ENCODE measurements at regions not wholly inside any gene's neighbourhood (a gene's known extent, or its start where the extent isn't known, plus 50 kb on each side); places are given as distances from the start of the nearest gene placed in this dataset.

- no peak for TF ChIP-seq TSHZ2 (CRISPR knock-in tag; IDR thresholded peaks at IDR 0.05)
- TF ChIP-seq TCF4 (CRISPR knock-in tag; IDR thresholded peaks at IDR 0.05; ENCODE audit: borderline replicate concordance), result no peak
Measured at GRCh38 chr17:33804401-33804800, 450.7 kb upstream of the CCL2 start (continued).

- no peak for ATAC-seq
- TF ChIP-seq ZNF8 (CRISPR knock-in tag; IDR thresholded peaks at IDR 0.05) (no peak), TOX (CRISPR knock-in tag; IDR thresholded peaks at IDR 0.05; ENCODE audit: borderline replicate concordance) (no peak), CSDC2 (CRISPR knock-in tag; IDR thresholded peaks at IDR 0.05) (no peak), CREB5 (CRISPR knock-in tag; IDR thresholded peaks at IDR 0.05; ENCODE audit: low read depth) (no peak), SNAI2 (CRISPR knock-in tag; IDR thresholded peaks at IDR 0.05) (no peak), GLIS3 (CRISPR knock-in tag; IDR thresholded peaks at IDR 0.05) (no peak)
Measured at GRCh38 chr17:33806631-33807030, 448.5 kb upstream of the CCL2 start.

- no peak for ATAC-seq
- TF ChIP-seq CREB5 (CRISPR knock-in tag; IDR thresholded peaks at IDR 0.05; ENCODE audit: low read depth), result no peak
- no peak for TF ChIP-seq ZNF70 (CRISPR knock-in tag; IDR thresholded peaks at IDR 0.05)
- no peak for TF ChIP-seq ARNTL (CRISPR knock-in tag; IDR thresholded peaks at IDR 0.05; ENCODE audit: borderline replicate concordance, low read depth)
- TF ChIP-seq ZFP3 (CRISPR knock-in tag; IDR thresholded peaks at IDR 0.05), result no peak
- no peak for TF ChIP-seq CSRNP3 (CRISPR knock-in tag; IDR thresholded peaks at IDR 0.05)
- TF ChIP-seq ISL1 (CRISPR knock-in tag; IDR thresholded peaks at IDR 0.05), result no peak
Measured at GRCh38 chr17:33809748-33810147, 445.3 kb upstream of the CCL2 start.

- no peak for ATAC-seq
- TF ChIP-seq TSHZ2 (CRISPR knock-in tag; IDR thresholded peaks at IDR 0.05) (no peak), TCF4 (CRISPR knock-in tag; IDR thresholded peaks at IDR 0.05; ENCODE audit: borderline replicate concordance) (no peak), CSRNP3 (CRISPR knock-in tag; IDR thresholded peaks at IDR 0.05) (no peak), ZFP30 (CRISPR knock-in tag; IDR thresholded peaks at IDR 0.05) (no peak), GLIS3 (CRISPR knock-in tag; IDR thresholded peaks at IDR 0.05) (no peak), PATZ1 (CRISPR knock-in tag; IDR thresholded peaks at IDR 0.05; ENCODE audit: borderline replicate concordance) (no peak), SNAI2 (CRISPR knock-in tag; IDR thresholded peaks at IDR 0.05) (no peak), BACH2 (CRISPR knock-in tag; IDR thresholded peaks at IDR 0.05; ENCODE audit: borderline replicate concordance) (no peak), ZNF70 (CRISPR knock-in tag; IDR thresholded peaks at IDR 0.05) (no peak), ZC3H10 (CRISPR knock-in tag; IDR thresholded peaks at IDR 0.05) (no peak), ESRRG (CRISPR knock-in tag; IDR thresholded peaks at IDR 0.05) (no peak), PPARA (CRISPR knock-in tag; IDR thresholded peaks at IDR 0.05; ENCODE audit: borderline replicate concordance) (no peak), OSR1 (CRISPR knock-in tag; IDR thresholded peaks at IDR 0.05) (no peak)
Measured at GRCh38 chr17:33811004-33811760, 443.9 kb upstream of the CCL2 start.
